HG03521 (cell line): ENCODE measurements at regions not wholly inside any gene's neighbourhood (a gene's known extent, or its start where the extent isn't known, plus 50 kb on each side); places are given as distances from the start of the nearest gene placed in this dataset.

Source experiments
- ATAC-seq: cut with Tn5 transposase; IDR thresholded peaks from one replicate; pipeline ENCODE4 v1.9.1; 2021; ENCODE audit warnings: mild to moderate bottlenecking, moderate library complexity; ENCODE audit not compliant: unreplicated experiment

DNA sequence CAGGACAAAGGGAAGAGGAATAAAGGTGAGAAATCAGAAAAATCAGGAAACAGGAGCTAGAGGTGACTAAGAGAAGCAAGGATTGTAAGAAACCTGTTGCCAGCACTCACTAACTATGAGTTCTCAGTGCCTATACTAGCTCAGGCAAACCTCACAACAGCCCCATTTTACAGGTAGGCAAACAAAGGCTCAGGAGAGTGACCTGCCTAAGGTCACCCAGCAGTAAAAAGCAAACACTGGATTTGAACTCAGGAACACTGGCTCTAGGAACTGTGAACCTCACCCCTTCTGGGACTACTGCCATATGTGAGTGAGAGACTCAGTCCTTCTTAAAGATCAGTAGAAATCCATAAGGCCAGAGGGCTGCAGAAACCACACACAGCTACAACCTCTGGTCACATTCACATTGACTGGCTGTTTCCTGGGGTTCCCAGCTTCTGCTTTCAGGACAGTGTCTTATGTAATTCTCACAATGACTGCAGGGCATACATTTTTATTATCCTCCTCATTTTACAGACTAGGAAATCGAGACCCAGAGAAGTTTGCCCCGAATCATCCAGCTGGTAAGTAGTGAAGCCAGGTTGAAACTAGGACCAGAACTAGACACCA, 80.7 kb upstream of the MAFB start:
- no peak for ATAC-seq

DNA sequence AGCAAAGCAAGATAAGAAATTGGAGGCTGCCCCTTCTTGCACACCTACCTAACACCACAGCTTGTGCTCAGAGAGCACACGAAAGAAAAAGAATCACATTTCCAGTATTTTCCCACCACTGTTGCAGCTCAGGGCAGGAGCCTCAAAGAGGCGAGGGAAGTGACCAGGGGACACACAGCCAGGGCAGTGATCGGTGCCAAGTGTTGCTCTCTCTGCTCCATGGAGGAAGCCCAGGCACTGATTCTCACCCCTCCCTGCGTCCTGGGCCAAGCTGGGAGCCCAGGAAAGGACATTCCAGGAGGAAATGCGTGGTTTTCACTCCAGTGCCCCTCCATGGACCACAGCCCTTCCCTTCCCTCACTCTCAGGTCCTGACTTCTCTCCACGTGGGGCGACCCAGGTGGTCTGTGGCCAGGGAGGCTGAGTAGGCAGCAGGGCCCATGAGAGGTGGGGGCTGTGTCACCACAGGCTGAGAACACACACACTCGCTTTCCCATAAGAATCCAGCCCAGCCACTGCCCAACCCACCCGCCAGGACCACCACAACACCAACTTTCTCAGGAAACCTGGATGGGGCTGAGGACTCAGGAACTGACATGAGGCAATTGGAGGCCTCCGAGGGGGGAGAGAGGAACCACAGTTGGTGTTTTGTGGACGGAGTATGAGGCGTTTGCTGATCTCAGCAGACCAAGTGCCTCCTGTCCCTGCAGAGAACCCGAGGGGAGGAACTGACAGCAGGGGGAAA, 81.7 kb upstream of the MAFB start:
- ATAC-seq = no peak

- ATAC-seq = no peak
Observed at GRCh38 chr20:40771308-40771610, 82.2 kb upstream of the MAFB start.

DNA sequence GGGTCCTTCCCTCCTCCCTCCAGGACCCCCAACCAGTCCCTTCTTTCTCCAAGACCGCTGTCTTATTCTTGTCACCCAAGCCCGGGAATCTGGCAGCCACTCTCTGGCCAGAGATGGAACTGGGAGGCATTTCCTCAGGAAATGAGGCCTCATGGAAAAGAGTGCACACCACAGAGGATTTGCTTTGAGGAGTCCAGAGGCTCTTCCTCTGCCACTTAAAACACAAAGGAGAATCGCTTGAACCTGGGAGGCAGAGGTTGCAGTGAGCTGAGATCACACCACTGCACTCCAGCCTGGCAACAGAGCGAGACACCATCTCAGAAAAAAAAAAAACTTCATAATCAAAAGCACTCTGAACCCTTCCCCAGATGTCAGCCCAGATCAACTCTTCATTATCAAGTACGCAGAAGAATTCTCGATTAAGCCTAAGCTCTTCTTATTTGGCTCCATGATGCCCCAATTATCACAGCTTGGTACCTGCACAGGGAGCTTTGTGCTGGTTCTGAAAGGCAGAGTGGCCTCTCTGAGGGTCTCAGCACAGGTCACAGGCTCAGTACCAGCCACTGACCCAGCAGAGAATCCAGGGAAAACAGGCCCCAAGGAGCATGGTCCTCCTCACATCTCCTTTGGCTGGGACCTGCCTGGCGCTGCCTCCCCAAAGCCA, 82.9 kb upstream of the MAFB start:
- no peak for ATAC-seq

DNA sequence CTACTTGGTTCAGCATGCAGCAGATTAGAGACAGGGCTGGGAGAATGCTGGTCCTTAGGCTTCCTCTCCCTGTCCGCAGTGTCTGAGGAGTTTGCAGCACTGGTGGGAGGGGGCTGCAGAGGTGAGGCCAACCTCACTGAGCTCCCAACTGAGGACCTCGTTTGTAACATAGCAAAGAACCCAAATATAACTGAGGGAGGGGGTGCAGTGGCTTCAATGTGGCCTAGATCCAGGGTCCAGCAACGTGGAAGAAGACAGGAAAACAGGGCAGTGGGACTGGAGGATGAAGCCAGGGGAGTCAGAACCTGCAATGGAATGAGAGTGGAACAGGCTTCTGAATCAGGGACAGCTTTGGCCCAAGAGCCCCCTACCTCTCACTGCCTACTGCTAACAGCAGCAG, 84.3 kb upstream of the MAFB start:
- ATAC-seq = no peak

DNA sequence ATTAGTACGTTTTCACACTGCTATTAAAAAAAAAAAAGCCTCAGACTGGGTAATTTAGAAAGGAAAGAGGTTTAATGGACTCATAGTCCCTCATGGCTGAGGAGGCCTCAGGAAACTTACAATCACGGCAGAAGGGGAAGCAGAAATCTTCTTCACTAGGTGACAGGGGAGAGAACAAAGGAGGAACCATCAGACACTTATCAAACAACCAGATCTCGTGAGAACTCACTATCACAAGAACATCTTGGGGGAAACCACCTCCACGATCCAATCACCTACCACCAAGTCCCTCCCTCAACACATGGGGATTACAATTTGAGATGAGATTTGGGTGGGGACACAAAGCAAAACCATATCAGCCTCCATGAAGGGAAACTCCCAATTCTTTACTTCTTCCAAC, 85.2 kb upstream of the MAFB start:
- no peak for ATAC-seq

DNA sequence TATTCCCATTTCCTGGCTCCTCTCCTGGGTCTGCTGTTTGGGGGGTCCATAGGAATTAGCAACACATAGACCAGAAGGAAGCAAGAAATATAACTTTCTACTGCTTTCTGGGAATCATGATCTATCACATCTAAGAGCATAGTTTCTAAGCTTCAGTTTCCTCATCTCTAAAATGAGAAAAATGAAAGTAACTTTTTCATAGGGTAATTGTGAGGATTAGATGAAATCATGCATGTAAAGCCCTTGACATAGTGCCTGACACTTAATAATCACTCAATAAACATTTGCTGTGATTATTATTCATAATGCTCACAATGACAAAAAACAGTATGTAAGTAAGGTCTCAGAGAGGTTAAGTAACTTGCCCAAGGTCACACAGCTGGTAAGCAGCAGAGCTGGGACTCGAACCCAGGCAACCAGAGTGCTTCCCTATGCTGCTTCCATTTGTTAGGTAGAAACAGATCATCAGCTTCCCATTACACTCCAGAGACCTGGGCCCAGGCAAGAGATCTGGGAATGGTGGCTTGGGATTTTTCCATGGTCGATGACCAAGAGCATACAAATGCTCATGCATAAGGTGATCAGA, 86.6 kb upstream of the MAFB start:
- ATAC-seq = no peak

DNA sequence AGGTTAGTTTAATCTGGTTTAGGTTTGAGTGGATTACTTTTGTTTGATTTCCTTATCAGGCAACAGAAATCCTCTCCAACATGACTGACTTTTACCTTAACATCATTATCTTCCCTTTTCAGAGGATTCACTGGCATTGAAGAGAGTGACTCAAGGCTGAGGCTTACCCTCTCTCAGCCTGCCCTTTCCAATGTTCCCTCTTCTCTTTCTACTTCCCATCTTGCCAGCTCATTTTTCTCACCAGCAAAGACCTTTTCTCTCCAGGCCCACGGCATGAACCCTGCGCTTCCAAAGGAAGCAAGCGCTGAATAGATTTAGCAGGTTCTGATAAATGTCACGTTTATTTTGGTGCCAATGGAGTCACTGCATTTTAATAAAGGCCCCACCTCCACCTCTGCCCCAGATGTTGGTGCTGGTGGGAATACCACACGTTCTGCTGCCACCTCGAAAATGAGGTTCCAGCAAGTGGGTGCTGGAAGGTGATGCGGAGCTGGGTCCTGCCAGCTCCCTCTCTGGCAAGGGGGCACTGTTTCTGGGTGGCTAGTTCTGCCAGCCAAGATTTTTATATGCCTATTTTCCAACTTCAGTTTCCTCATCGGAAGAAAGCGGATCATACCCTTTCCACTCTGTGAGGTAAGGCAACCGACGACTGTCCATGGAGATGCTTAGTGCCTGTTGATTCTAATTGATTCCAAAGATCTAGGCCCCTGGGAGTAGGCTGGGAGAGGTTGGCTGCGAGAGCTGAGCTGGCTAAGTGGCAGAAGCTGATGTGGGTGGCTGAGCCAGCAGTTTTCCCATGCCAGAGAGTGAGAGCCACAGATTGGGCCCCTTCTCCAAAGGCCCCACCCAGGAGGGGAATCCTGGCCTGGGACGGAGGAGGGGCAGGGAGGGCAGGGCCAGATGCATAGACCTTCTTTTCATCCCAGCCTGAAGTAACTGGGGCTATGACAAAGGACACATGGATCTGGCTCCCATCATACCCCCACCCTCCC, 87.7 kb upstream of the MAFB start:
- no peak for ATAC-seq

- no peak for ATAC-seq
Observed at GRCh38 chr20:40777653-40778052, 88.6 kb upstream of the MAFB start.

DNA sequence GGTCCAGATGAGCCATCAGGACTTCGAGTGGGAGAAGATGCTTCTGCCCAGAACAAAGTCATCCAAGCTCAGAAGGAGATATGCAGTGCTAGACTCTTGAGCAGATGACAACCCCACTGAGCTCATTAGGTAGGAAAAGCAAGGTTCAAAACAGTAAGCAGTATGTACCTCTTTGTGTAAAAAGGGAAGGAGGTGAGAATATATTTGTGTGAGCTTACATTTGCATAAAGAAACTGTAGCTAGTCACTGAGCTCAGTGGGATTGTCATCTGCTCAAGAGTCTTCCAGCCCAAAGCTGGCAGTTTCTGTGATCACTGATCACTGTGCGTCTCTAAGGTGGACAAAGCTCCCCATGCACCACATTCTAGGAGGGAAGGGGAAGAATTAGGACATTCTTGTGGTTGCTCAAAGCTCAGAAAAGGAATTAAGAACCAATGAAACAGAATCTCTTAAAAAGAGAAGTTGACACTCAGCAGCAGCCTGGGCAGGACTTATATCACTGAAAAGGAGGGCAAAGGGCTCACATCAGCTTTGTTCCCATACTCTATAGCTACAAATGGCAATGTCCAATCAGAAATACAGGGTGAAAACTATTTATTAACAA, 90.0 kb upstream of the MAFB start:
- ATAC-seq = no peak

DNA sequence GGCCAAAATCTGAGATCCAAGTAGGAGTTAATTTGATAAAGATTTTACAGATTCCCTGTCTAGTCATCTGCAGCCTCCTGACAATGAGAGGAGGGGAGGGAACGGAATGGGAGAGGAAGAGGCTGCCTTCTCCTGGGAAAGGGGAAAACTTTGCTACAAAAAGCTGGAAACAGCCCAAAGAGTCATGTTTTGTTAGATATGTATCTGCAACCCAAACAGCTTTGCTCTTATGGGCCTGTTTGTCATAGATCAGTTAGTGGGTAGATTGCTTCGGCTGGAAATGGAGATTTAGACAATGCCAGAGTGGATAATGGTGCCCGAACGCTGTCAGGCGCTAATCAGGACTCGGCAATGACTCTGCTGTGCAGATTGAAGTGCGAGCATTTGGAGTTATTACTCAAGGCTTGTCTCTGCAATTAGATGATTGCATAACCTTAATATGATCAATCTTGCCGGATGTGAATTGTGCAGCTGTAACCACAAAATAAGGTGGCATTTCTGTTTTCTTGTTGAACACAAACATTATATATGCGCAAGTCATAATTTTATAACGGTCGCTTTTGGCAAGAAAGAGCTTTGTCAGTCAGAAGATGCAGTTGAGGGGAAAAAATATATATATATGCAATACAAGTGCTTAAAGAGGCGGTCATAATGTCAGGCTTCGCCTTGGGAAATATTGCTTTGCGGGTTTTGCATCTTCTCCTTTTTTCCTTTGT, 92.4 kb upstream of the MAFB start:
- ATAC-seq = no peak

DNA sequence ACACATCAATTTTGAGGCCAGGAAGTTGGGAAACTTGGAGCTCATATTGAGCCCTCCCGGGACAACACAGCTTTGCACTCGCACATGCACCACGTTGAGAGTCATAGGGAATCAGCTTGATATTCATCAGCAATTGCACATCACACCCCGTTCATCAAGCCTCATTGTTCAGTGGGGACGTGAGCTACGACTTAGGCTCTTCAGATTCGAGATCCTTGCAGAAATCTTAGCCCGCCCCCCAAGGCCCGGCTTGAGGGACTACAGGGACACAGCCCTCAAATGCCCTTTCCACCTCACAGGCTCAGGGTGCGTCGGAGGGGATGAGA, 93.0 kb upstream of the MAFB start:
- no peak for ATAC-seq

- no peak for ATAC-seq
Observed at GRCh38 chr20:40785346-40785745, 96.3 kb upstream of the MAFB start.

DNA sequence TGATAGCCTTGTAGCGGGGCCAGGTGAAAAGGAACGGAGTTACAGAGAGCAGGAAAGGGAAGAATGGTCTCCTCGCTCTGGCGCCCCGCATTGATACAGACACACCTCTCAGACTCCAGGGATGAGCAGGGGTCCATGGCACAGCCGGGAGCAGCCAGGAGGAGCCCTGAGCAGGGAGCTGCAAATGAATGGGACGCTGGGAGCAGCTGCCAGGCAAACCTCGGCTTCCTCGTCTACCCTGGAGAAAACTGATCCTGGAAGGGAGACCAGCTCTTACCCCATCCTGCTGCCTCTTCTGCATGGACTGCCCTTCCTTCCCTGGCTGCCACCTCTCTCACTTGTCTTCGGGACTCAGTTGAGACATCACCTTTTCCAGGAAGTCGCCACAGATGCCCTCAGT, 97.3 kb upstream of the MAFB start:
- ATAC-seq = no peak

GRCh38 chr20:40787941-40788340, 98.9 kb upstream of the MAFB start:
- ATAC-seq = no peak

- no peak for ATAC-seq
Observed at GRCh38 chr20:40797425-40797824, 108.4 kb upstream of the MAFB start.

GRCh38 chr20:40798066-40798465, 109.0 kb upstream of the MAFB start:
- ATAC-seq = no peak

DNA sequence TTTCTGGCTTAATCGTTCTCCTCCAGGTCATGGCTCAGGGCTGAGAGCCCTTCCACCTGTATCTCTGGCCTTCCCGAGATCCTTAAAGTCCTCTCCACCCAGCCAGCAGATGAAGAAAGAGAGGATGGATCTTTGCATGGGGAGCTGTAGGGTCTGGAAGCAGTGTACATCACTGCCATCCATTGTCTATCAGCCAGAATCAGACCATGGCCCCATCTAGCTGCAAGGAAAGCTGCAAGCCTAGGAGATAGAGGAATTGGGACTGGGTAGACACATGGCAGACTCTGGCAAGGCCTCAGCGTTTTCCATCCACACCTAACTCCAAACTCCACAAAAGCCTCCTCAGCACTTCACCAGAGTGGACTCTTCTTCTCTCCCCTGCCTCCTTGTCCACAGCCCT, 113.8 kb upstream of the MAFB start:
- ATAC-seq = no peak

DNA sequence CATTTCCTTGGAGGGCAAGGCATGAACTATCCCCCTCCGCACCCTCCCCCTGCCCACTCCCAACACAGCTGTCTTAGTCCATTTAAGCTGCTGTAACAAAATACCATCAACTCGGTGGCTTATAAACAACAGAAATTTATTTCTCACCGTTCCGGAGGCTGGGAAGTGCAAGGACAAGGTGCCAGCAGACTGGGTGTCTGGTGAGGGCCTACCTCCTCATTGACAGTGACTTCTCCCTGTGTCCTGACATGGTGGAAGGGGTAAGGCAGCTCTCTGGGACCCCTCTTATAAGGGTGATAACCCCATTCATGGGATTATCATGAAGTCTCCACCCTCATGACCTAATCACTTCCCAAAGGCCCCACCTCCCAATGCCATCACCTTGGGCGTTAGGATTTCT, 114.3 kb upstream of the MAFB start:
- no peak for ATAC-seq

GRCh38 chr20:40805592-40805991, 116.6 kb upstream of the MAFB start:
- ATAC-seq = no peak
